ENCODE measurements at regions not wholly inside any gene's neighbourhood (a gene's known extent, or its start where the extent isn't known, plus 50 kb on each side); places are given as distances from the start of the nearest gene placed in this dataset.

DNA sequence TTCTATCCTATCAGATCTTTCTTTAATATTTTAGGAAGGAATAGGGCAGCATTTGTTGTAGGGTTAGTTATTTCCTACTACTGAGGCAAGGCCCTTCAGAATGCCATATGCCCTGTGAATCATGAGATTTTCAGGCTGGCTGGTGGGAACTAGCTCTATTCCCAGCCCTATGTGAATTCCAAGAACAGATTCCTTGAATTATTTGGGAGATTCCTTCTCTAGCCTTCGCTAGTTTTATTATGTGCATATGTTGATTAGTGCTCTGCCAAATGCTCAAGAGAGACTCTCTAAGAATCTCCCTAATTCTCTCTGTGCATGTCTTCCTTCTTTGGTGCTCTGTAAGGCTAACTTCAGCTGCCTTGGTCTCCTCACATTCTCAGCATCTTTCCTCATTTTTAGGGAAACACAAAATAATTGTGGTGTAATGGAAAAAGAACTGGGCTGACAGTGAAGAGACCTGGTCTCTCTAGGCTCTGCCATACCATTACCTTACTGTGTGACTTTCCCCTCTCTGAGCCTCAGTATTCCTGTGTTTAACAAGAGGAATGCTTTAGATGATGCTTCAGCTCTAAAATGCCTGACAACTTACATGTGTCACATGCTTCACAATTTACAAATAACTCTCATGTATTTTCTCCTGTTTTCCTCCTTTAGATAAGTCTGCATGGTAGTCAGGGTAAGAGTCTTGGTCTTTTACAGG, 79.7 kb downstream of the VMA21 start:
- Mint-ChIP-seq H3K4me3 (no peak overlapping the region), H3K27me3 (peaks cover 1% of the 10 kb centered on the region), H3K27ac (no peak overlapping the region), H3K36me3 (ENCODE audit: low read depth) (no peaks in the 10 kb centered on the region), H3K9me3 (no peaks in the 10 kb centered on the region), H3K4me1 (ENCODE audit: low read depth) (no peaks in the 10 kb centered on the region)
- intact Hi-C loops (cut with DNase I, micrococcal nuclease): no loop called here
- no peaks in the 10 kb centered on the region for H3K27me3 ChIP-seq (ENCODE audit: control insufficient read depth in 1 of 2, insufficient read depth in 2 of 2, low read length in 2 of 2)
- H3K36me3 ChIP-seq (ENCODE audit: insufficient read depth, low read length): no peaks in the 10 kb centered on the region
- TF ChIP-seq, protein P1, sequence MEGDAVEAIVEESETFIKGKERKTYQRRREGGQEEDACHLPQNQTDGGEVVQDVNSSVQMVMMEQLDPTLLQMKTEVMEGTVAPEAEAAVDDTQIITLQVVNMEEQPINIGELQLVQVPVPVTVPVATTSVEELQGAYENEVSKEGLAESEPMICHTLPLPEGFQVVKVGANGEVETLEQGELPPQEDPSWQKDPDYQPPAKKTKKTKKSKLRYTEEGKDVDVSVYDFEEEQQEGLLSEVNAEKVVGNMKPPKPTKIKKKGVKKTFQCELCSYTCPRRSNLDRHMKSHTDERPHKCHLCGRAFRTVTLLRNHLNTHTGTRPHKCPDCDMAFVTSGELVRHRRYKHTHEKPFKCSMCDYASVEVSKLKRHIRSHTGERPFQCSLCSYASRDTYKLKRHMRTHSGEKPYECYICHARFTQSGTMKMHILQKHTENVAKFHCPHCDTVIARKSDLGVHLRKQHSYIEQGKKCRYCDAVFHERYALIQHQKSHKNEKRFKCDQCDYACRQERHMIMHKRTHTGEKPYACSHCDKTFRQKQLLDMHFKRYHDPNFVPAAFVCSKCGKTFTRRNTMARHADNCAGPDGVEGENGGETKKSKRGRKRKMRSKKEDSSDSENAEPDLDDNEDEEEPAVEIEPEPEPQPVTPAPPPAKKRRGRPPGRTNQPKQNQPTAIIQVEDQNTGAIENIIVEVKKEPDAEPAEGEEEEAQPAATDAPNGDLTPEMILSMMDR (IDR thresholded peaks at IDR 0.05): no peak
- DNase-seq (no peak), ATAC-seq (ENCODE audit: poor library complexity) (no peak)
- H3K27ac ChIP-seq (ENCODE audit: low read depth in 1 of 2, low read length in 2 of 2): no peak overlapping the region
- H3K4me3 ChIP-seq (ENCODE audit: low read length): no peak overlapping the region
- ChIA-PET POLR2A (no interaction called here), CTCF (no interaction called here)
- H3K4me1 ChIP-seq (ENCODE audit: insufficient read depth, low read length): no peaks in the 10 kb centered on the region
- H3K9me3 ChIP-seq (ENCODE audit: control insufficient read depth in 1 of 2, insufficient read depth in 1 of 2, low read length in 2 of 2): no peaks in the 10 kb centered on the region

DNA sequence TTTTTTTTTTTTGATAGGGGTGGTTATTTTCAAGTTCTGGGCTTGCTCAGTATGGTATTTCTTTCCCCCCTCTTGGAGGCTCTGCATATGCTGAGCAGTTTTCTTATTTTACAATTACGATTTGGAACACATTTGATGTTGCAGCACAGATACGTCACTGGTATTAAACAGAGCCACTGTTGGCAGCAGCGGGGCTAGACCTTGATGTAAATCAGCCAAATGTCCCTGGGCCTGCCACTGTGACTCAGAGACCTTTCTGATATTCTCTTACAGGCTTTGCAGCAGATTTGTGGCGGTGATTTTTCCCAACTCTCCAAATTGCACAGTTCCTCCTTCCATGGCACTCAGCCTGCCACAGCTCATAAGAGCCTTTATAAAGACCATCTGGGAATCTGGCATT, 81.1 kb downstream of the VMA21 start:
- Histone ChIP-seq H3K27ac (ENCODE audit: low read depth in 1 of 2, low read length in 2 of 2) (no peak overlapping the region), H3K9me3 (ENCODE audit: control insufficient read depth in 1 of 2, insufficient read depth in 1 of 2, low read length in 2 of 2) (no peaks in the 10 kb centered on the region), H3K36me3 (ENCODE audit: insufficient read depth, low read length) (no peaks in the 10 kb centered on the region), H3K27me3 (ENCODE audit: control insufficient read depth in 1 of 2, insufficient read depth in 2 of 2, low read length in 2 of 2) (no peaks in the 10 kb centered on the region), H3K4me1 (ENCODE audit: insufficient read depth, low read length) (no peaks in the 10 kb centered on the region), H3K4me3 (ENCODE audit: low read length) (no peak overlapping the region)
- ChIA-PET CTCF (no interaction called here), POLR2A (no interaction called here)
- H3K4me1 Mint-ChIP-seq (ENCODE audit: low read depth): no peaks in the 10 kb centered on the region
- no peaks in the 10 kb centered on the region for H3K9me3 Mint-ChIP-seq
- TF ChIP-seq, protein P1 (IDR thresholded peaks at IDR 0.05): no peak
- H3K27ac Mint-ChIP-seq: no peak overlapping the region
- no peak overlapping the region for H3K4me3 Mint-ChIP-seq
- DNase-seq: no peak
- intact Hi-C loops (cut with DNase I, micrococcal nuclease): no loop called here
- no peak for ATAC-seq (ENCODE audit: poor library complexity)
- peaks cover 4% of the 10 kb centered on the region for H3K27me3 Mint-ChIP-seq
- H3K36me3 Mint-ChIP-seq (ENCODE audit: low read depth): no peaks in the 10 kb centered on the region

DNA sequence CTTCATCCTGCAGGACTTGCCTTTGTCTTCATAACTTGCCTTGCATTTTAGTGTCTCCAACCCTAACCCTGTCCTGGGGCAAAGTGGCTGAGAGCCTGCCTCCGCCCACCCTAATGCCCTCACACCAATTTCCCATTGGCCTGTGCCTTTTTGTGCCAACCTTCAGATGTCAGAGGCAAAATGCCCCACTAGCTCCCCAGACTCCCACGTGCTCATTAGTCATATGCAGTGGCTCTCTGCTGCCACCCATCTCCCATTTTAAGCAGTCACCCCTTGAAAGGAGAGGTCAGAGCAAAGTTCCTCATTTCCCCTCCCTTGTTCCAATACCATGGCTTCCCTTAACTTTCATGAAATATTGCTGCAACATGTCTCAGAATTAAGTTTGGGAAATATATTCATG, 74.8 kb upstream of the PASD1 start:
- ATAC-seq (ENCODE audit: poor library complexity) (no peak), DNase-seq (peak in 6 of 14 experiments; percentile 1 to 44 (median 14))
- Histone ChIP-seq H3K4me3 (ENCODE audit: low read length) (no peak overlapping the region), H3K4me1 (ENCODE audit: insufficient read depth, low read length) (no peaks in the 10 kb centered on the region), H3K36me3 (ENCODE audit: insufficient read depth, low read length) (no peaks in the 10 kb centered on the region), H3K27me3 (ENCODE audit: control insufficient read depth in 1 of 2, insufficient read depth in 2 of 2, low read length in 2 of 2) (no peaks in the 10 kb centered on the region), H3K27ac (ENCODE audit: low read depth in 1 of 2, low read length in 2 of 2) (no peak overlapping the region), H3K9me3 (ENCODE audit: control insufficient read depth in 1 of 2, insufficient read depth in 1 of 2, low read length in 2 of 2) (no peaks in the 10 kb centered on the region)
- no peaks in the 10 kb centered on the region for H3K9me3 Mint-ChIP-seq
- no peaks in the 10 kb centered on the region for H3K36me3 Mint-ChIP-seq (ENCODE audit: low read depth)
- no peak overlapping the region for H3K4me3 Mint-ChIP-seq
- no peaks in the 10 kb centered on the region for H3K4me1 Mint-ChIP-seq (ENCODE audit: low read depth)
- intact Hi-C loops (cut with DNase I, micrococcal nuclease): loop anchor here (1.0 to 5.0 kb wide), 2 partner anchors 336 to 337 kb away; no protein-coding TSS in a partner anchor
- no peak overlapping the region for H3K27ac Mint-ChIP-seq
- ChIA-PET POLR2A (no interaction called here), CTCF (no interaction called here)
- H3K27me3 Mint-ChIP-seq: no peaks in the 10 kb centered on the region
- TF ChIP-seq, protein P1 (IDR thresholded peaks at IDR 0.05): no peak

Data from CD4-positive, alpha-beta T cell (primary cell).